DMS79 treated with DMSO at 0.1 percent for 48 hours (cell line): ENCODE measurements at regions not wholly inside any gene's neighbourhood (a gene's known extent, or its start where the extent isn't known, plus 50 kb on each side); places are given as distances from the start of the nearest gene placed in this dataset.
"Not testable (repeated sequence)": the region's sequence is repeated elsewhere in the genome, so short reads cannot be mapped to it uniquely, and the experiment has no call there.

Source experiments
- DNase-seq: peaks from one replicate; lab custom pipeline; 2025; lab: John Stamatoyannopoulos, UW

- DNase-seq: no peak
Measured at GRCh38 chr6:167547328-167547692, 222.4 kb downstream of the TTLL2 start.

GRCh38 chr6:167547751-167548150 is 222.9 kb downstream of the TTLL2 start:
- DNase-seq: no peak

- no peak for DNase-seq
Measured at GRCh38 chr6:167548451-167548850, 223.6 kb downstream of the TTLL2 start.

- DNase-seq: no peak
Measured at GRCh38 chr6:167549213-167549612, 224.3 kb downstream of the TTLL2 start.

GRCh38 chr6:167550941-167551627 is 226.2 kb downstream of the TTLL2 start:
- DNase-seq: peak; percentile 71

GRCh38 chr6:167551628-167552257 is 226.9 kb downstream of the TTLL2 start:
- no peak for DNase-seq

GRCh38 chr6:167552258-167552630 is 227.4 kb downstream of the TTLL2 start:
- no peak for DNase-seq

- no peak for DNase-seq
Measured at GRCh38 chr6:167552961-167553735, 228.3 kb downstream of the TTLL2 start.

GRCh38 chr6:167553736-167554119 is 228.8 kb downstream of the TTLL2 start:
- peak; percentile 37 for DNase-seq

- no peak for DNase-seq
Measured at GRCh38 chr6:167554854-167555253, 230.0 kb downstream of the TTLL2 start.

GRCh38 chr6:167555836-167556235 is 230.9 kb downstream of the TTLL2 start:
- DNase-seq: no peak

- DNase-seq: no peak
Measured at GRCh38 chr6:167557675-167558074, 232.8 kb downstream of the TTLL2 start.

- no peak for DNase-seq
Measured at GRCh38 chr6:167558246-167559177, 233.6 kb downstream of the TTLL2 start.

- no peak for DNase-seq
Measured at GRCh38 chr6:167559675-167560479, 235.0 kb downstream of the TTLL2 start.

- no peak for DNase-seq
Measured at GRCh38 chr6:167560673-167561569, 236.0 kb downstream of the TTLL2 start.

GRCh38 chr6:167562862-167563261 is 238.0 kb downstream of the TTLL2 start:
- not testable (repeated sequence) for DNase-seq

GRCh38 chr6:167564416-167565250 is 239.7 kb downstream of the TTLL2 start:
- DNase-seq: no peak

- DNase-seq: no peak
Measured at GRCh38 chr6:167565388-167565787, 240.5 kb downstream of the TTLL2 start.

GRCh38 chr6:167565884-167566599 is 241.2 kb downstream of the TTLL2 start:
- no peak for DNase-seq
